Psoas muscle (tissue), 7 donors: ENCODE measurements at regions not wholly inside any gene's neighbourhood (a gene's known extent, or its start where the extent isn't known, plus 50 kb on each side); places are given as distances from the start of the nearest gene placed in this dataset.

Experiments
- ATAC-seq, 4 donors: fragments of 200-7000 bp; cut with Tn5 transposase; one replicate each; pipeline ENCODE4 v1.9.1; 2020; ENCODE audit warnings: moderate library complexity in 3 of 4, mild to moderate bottlenecking in 2 of 4
- DNase-seq, 2 donors: peaks; one replicate each; pipeline ENCODE4 v3.0.0-alpha.2; 2020
- H3K27ac ChIP-seq: fragments of 200-600 bp; one replicate; pipeline ENCODE4 v1.8.0; 2022
- H3K27me3 ChIP-seq, 3 donors: fragments of 200-600 bp in 1 of 3; one replicate each; pipeline versions ENCODE4 v1.6.1 to v1.8.0; 2013 to 2022; ENCODE audit warnings: low read length in 2 of 3, mild to moderate bottlenecking in 2 of 3, moderate library complexity in 1 of 3; ENCODE audit not compliant: insufficient read depth in 3 of 3
- H3K36me3 ChIP-seq, 2 donors: fragments of 200-600 bp in 1 of 2; one replicate each; pipeline versions ENCODE4 v1.6.1 to v1.8.0; 2013 to 2022; ENCODE audit warnings: low read depth in 1 of 2, mild to moderate bottlenecking in 1 of 2, moderate library complexity in 1 of 2; ENCODE audit not compliant: insufficient read depth in 1 of 2
- H3K4me1 ChIP-seq: fragments of 200-600 bp; one replicate; pipeline ENCODE4 v1.8.0; 2022
- H3K4me3 ChIP-seq: fragments of 200-600 bp; one replicate; pipeline ENCODE4 v1.8.0; 2022; ENCODE audit warnings: mild to moderate bottlenecking
- H3K9me3 ChIP-seq: fragments of 200-600 bp; one replicate; pipeline ENCODE4 v1.8.0; 2022
- CTCF ChIP-seq: fragments of 200-600 bp; IDR thresholded peaks from one replicate; pipeline ENCODE4 v1.8.0; 2022; ENCODE audit warnings: antibody characterized with exemption
- WGBS, 3 donors: extraction: QIAGEN DNeasy Blood & Tissue Kit; methylation state at CpG; one replicate each; pipeline versions ENCODE4 v1.1.6 to v1.1.7; 2013; 5-methylcytosine and 5-hydroxymethylcytosine counted together
- intact Hi-C, 2 donors: fragments of 100-400 bp; cut with DNase I; formaldehyde crosslinking; loops; one replicate each; pipeline versions ENCODE4 v1.11.0 to v1.14.2; 2022
- donor health status: healthy with polysubstance abuse.
- donor health status: DM: no; HTN: no; CAD: no; lungs with moderate emphysema.
- donor health status: Bipolar disorder and iron deficiency.
- donor health status: healthy.
- donor health status: DM: yes; HTN: yes; CAD: no.
- donor health status: DM: no; HTN: no; CAD: no.
- donor health status: DM: yes; HTN: yes; CAD: no.

- no peak for DNase-seq
- H3K27me3 ChIP-seq = no peaks in the 10 kb centered on the region
- H3K4me1 ChIP-seq = no peaks in the 10 kb centered on the region
- no peak overlapping the region for H3K4me3 ChIP-seq
- H3K36me3 ChIP-seq = no peaks in the 10 kb centered on the region
- no peak for ATAC-seq
- no peaks in the 10 kb centered on the region for H3K9me3 ChIP-seq
- intact Hi-C loops = no loop called here
- TF ChIP-seq CTCF = no peak
- H3K27ac ChIP-seq = no peak overlapping the region
These were observed 376.9 kb downstream of the GPATCH2 start for GRCh38 chr1:217253985-217254384.

- Histone ChIP-seq H3K4me3 (no peak overlapping the region), H3K9me3 (no peaks in the 10 kb centered on the region), H3K27me3 (no peaks in the 10 kb centered on the region), H3K36me3 (no peaks in the 10 kb centered on the region), H3K4me1 (no peaks in the 10 kb centered on the region), H3K27ac (no peak overlapping the region)
- DNase-seq (no peak), ATAC-seq (no peak)
- WGBS, 3 donors = 72 to 85% (median 85%) methylated on average over 2 of the region's 2 CpGs
- TF ChIP-seq CTCF = no peak
- intact Hi-C loops = no loop called here
These were observed 377.5 kb downstream of the GPATCH2 start for GRCh38 chr1:217253351-217253750.

GRCh38 chr1:217251121-217251520 lies 379.8 kb downstream of the GPATCH2 start:
- 77 to 84% (median 83%) methylated on average over 1 of the region's 1 CpG for WGBS, 3 donors
- H3K9me3 ChIP-seq = no peaks in the 10 kb centered on the region
- TF ChIP-seq CTCF = no peak

GRCh38 chr1:217249857-217250256 lies 381.0 kb downstream of the GPATCH2 start:
- H3K36me3 ChIP-seq = no peaks in the 10 kb centered on the region
- no peak overlapping the region for H3K27ac ChIP-seq
- no peak for TF ChIP-seq CTCF
- 71 to 91% (median 79%) methylated on average over 3 of the region's 3 CpGs for WGBS, 3 donors
- no peak for ATAC-seq
- H3K27me3 ChIP-seq = no peaks in the 10 kb centered on the region
- no peak overlapping the region for H3K4me3 ChIP-seq
- H3K9me3 ChIP-seq = no peaks in the 10 kb centered on the region
- no peak for DNase-seq
- intact Hi-C loops = no loop called here
- H3K4me1 ChIP-seq = no peaks in the 10 kb centered on the region

More at GRCh38 chr1:217251121-217251520, 379.8 kb downstream of the GPATCH2 start:
- intact Hi-C loops = no loop called here
- Histone ChIP-seq H3K27ac (no peak overlapping the region), H3K27me3 (no peaks in the 10 kb centered on the region), H3K4me1 (no peaks in the 10 kb centered on the region), H3K36me3 (no peaks in the 10 kb centered on the region), H3K4me3 (no peak overlapping the region)
- ATAC-seq (no peak), DNase-seq (no peak)

GRCh38 chr1:217244971-217245370 lies 385.9 kb downstream of the GPATCH2 start:
- Histone ChIP-seq H3K4me1 (no peaks in the 10 kb centered on the region), H3K27ac (no peak overlapping the region), H3K9me3 (no peaks in the 10 kb centered on the region), H3K27me3 (no peaks in the 10 kb centered on the region), H3K4me3 (no peak overlapping the region), H3K36me3 (no peaks in the 10 kb centered on the region)
- DNase-seq (no peak), ATAC-seq (no peak)
- 29 to 51% (median 34%) methylated on average over 5 of the region's 5 CpGs for WGBS, 3 donors
- intact Hi-C loops = no loop called here
- TF ChIP-seq CTCF = no peak
